ENCODE measurements at regions not wholly inside any gene's neighbourhood (a gene's known extent, or its start where the extent isn't known, plus 50 kb on each side); places are given as distances from the start of the nearest gene placed in this dataset.

DNA sequence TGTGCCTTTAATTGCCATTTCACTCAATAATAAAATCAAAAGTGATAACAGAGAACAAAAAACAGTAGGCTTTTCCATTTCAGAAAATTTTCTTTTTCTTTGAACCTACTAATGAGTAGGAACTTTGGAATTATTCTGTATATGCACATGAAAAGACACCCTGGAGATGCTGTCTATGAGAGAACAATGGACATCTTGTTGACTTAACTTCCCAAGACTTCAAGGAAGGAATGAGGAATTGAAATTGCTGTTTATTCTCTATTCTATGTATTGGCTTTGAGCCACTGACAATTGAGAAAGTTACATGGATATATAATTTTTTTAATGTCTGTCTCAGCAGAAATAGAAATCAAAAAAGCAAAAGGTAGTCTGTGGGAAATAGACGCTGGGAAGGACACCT is 98.6 kb upstream of the PCSK2 start:
- DNase-seq (ENCODE audit: low spot score), result no peak

DNA sequence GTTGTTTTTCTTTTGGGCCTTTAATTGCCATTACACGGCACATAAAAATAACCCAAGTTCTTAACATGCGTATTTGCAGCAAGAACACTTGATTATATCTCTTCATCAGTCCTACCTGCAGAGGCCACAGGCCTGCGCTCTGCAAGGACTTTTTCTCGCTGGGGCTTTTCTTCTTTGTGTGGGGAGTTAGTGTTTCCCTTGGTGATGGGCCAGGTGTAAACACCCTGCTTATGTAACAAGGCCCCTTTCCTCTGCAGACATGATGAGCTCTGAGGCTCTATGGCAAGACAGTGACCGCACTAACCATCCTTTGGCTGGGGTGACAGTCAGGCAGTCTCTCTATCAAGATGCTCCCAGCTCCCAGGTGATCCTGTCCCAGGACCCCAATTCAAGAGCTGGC is 97.8 kb upstream of the PCSK2 start:
- no peak for DNase-seq (ENCODE audit: low spot score)

DNA sequence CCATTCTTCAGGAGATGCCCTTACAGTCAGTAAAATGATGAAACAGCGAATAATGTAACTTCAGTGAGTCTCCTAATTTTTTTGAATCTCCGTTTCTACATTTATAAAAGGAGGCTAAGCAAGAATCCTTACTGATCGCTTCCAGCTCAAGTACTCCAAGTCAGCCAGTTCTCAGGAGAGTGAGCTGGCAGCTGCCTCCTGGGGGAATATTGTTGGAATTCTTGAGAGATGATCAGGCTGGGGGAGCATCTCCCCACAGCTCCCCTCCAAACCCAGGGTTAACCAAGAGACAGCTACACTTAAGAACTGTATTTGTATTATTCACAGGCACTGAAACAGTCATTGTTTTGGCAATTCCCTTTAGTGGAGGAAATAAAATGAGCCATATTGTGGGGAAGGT is 89.1 kb upstream of the PCSK2 start:
- no peak for DNase-seq (ENCODE audit: low spot score)

DNA sequence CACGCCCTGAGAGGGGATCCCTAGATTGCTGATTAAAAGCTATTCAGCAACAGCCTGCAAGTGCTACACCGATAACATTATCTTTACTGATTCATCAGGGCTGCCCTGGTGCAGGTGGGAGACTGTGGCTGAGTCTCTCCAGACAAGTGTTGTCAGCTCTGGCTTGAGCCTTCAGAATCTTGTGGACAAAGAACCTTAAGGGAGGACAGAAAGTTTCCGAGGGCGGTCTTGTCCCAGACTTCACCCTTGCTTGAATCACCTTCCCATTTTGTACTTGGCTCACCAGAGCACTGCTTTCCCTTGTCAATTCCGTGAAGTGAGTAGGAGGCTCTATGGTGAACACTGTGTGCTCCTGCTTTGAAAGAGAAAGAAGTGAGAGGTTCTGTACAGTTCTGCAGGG is 88.6 kb upstream of the PCSK2 start:
- DNase-seq (ENCODE audit: low spot score), result no peak

- no peak for DNase-seq (ENCODE audit: low spot score)
Observed at GRCh38 chr20:17140894-17141293, 85.9 kb upstream of the PCSK2 start.

DNA sequence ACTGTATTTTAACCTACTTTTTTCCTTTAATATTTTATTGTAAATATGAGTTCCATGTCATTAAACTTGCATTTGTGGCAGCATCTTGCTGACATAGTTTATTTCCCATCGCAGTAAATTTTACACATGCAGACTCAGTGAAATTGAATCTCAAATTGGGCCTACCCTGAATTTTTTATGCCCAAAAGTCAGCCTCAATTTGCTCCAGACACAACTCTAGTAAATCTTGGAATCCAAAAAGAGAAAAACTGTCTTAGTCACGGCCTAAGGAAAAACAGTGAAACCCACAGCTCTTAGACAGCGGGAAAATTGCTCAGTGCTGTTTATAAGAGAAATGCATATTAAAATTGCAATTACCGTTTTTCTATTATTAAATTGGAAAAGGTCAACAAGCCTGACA is 85.3 kb upstream of the PCSK2 start:
- no peak for DNase-seq (ENCODE audit: low spot score)

- no peak for DNase-seq (ENCODE audit: low spot score)
Observed at GRCh38 chr20:17142666-17143065, 84.2 kb upstream of the PCSK2 start.

DNA sequence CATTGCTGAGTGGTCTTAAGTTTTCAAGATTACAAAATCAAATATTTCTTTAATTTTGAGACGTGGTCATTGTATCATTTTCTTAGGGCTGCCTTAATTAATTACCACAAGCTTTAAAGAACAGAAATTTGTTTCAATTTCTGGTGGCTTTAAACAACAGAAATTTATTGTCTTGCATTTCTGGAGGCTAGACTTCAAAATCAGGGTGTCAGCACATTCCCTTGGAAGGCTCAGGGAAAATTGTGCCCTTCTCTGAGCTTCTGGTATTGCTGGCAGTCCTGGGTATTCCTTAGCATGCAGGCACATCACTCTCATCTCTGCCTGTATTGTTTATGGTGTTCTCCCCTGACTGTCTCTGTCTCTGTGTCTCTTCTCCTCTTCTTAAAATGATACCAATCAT is 76.0 kb upstream of the PCSK2 start:
- DNase-seq (ENCODE audit: low spot score), result no peak

DNA sequence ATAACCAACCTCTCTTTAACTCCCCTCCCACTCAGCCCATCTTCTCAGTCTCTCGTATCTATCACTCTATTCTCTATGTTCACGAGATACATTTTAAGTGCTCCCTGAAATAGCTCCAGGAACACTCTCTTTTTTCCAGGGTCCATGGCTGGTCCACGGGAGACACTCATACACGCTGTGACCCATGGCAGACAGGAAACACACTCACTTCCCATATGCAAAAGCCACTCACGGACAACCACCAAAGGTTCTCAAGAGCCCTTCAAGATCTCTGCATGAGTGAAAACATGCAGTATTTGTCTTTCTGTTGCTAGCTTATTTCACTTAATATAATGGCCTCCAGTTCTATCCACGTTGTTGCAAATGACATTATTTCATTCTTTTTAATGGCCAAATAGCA is 71.4 kb upstream of the PCSK2 start:
- DNase-seq (ENCODE audit: low spot score), result no peak

DNA sequence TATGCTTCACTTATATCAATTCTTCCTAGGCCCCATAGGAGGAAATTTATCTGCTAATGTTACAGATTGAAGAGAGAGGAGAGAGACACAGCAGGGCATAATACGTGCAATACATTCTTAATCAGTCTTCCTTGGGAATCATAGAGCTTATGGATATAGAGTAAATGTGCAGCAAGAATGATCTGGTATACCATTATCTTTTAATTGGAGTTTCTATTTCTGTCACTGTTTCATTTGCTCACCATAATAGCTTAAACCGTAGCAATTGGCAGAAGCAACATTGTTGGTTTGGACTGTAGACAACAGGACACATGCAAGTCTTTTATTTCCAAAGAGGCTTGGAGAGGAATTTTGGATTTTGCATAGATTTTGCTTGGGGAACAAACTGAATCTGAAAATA is 68.1 kb upstream of the PCSK2 start:
- no peak for DNase-seq (ENCODE audit: low spot score)

GRCh38 chr20:17161673-17162481 is 65.0 kb upstream of the PCSK2 start:
- DNase-seq (ENCODE audit: low spot score), result no peak

DNA sequence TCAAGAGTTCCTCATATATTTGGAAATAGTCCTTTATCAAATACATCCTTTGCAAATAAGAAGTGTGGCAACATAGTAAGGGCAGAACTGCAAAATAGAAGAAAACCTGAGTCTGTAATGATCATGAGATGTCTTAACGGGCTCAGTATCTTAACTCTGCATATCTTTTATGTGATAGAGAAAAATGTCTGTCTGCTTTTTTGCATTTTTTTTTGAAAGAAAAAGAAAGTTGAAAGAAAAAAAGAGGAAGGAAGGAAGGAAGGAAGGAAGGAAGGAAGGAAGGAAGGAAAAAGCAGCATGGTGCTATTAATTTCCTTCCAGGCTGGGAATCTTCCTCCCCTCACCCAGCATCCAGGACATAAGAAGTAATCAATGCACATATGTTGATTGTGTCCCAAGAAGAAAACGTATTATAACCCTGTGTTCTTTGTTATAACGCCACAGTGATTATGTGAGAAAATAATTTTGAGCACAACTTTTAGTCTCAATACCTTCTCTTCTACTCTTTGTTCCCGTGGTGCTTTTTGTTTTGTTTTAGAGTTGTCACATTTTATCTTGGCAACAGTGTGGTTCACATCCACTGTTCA is 58.7 kb upstream of the PCSK2 start:
- no peak for DNase-seq (ENCODE audit: low spot score)

DNA sequence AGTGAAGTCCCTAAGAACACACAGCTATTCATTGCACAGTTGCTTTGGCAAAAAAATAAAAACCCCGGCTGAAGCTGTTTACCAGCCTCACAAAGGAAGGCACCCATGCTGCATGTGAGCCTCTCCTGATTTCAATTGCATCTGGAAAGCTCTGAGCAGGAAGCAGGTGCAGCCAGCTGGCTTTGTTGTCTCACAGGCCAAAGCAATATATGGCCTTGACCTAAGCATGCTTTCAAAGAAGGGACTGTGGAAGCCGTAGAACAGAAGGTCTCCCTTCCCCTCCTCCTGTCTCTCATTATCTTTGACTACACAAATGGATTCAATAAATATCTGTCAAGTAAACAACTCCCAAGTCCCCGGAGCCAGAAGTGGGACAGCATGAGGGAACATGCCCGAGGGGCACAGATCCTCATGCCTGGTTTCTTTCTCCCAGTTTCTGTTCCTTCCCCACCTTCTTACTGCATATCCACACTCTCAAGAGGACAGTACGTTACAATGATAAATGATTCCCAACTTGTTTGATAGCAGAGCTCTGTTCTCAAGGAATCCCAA is 57.2 kb upstream of the PCSK2 start:
- no peak for DNase-seq (ENCODE audit: low spot score)

- DNase-seq (ENCODE audit: low spot score), result no peak
Observed at GRCh38 chr20:17171746-17172280, 55.0 kb upstream of the PCSK2 start.

GRCh38 chr20:17172836-17173516 is 53.9 kb upstream of the PCSK2 start:
- no peak for DNase-seq (ENCODE audit: low spot score)

All from RKO (cell line).